OCI-LY7 (cell line): ENCODE measurements at regions not wholly inside any gene's neighbourhood (a gene's known extent, or its start where the extent isn't known, plus 50 kb on each side); places are given as distances from the start of the nearest gene placed in this dataset.

Experiments used
- BruUV-seq: library from RNA; stranded (reverse); fragments of 400-500 nt; replicated peaks from 2 replicates; lab custom pipeline; 2021; lab: Mats Ljungman, UMichigan
- CTCF ChIA-PET: fragments of 300-600 bp; sonication (Branson Sonifier 250); formaldehyde crosslinking; loops from one replicate; lab custom pipeline; 2022; ENCODE audit warnings: antibody characterized with exemption; ENCODE audit not compliant: unreplicated experiment; lab: Charles Lee
- POLR2A ChIA-PET: fragments of 300-600 bp; sonication (Branson Sonifier 250); formaldehyde crosslinking; loops from one replicate; lab custom pipeline; 2022; ENCODE audit warnings: antibody characterized with exemption; lab: Charles Lee
- DNase-seq: peaks from one replicate; pipeline ENCODE4 v3.0.0-alpha.2; 2015; ENCODE audit warnings: low spot score
- H2AFZ ChIP-seq: fragments of 200-600 bp; sonication (generic), shearing (Covaris generic); 2 replicates; pipeline ENCODE4 v1.6.1; 2014; ENCODE audit warnings: mild to moderate bottlenecking, antibody characterized with exemption, low read length, moderate library complexity
- H3K27ac ChIP-seq: fragments of 200-600 bp; sonication (generic); 2 replicates; pipeline ENCODE4 v1.5.1; 2014; ENCODE audit warnings: mixed run types, low read depth, mild to moderate bottlenecking, moderate library complexity, low read length, inconsistent platforms; ENCODE audit not compliant: poor library complexity, severe bottlenecking
- H3K36me3 ChIP-seq: fragments of 200-600 bp; sonication (generic); 2 replicates; pipeline ENCODE4 v1.6.1; 2014; ENCODE audit warnings: mild to moderate bottlenecking, antibody characterized with exemption, low read length, moderate library complexity, mixed read lengths; ENCODE audit not compliant: insufficient read depth
- H3K4me1 ChIP-seq: fragments of 200-600 bp; sonication (generic); 2 replicates; pipeline ENCODE4 v1.5.1; 2014; ENCODE audit warnings: mild to moderate bottlenecking, low read length; ENCODE audit not compliant: insufficient read depth, poor library complexity, severe bottlenecking
- H3K4me2 ChIP-seq: fragments of 200-600 bp; sonication (generic); 2 replicates; pipeline ENCODE4 v1.6.1; 2014; ENCODE audit warnings: mild to moderate bottlenecking, low read length
- H3K4me3 ChIP-seq: fragments of 200-600 bp; sonication (generic); 2 replicates; pipeline ENCODE4 v1.5.1; 2014; ENCODE audit warnings: mild to moderate bottlenecking, low read depth, low read length; ENCODE audit not compliant: poor library complexity, severe bottlenecking
- H3K79me2 ChIP-seq: fragments of 200-600 bp; sonication (generic); 2 replicates; pipeline ENCODE4 v1.6.1; 2016; ENCODE audit warnings: low read depth, mild to moderate bottlenecking, low read length, moderate library complexity, mixed read lengths; ENCODE audit not compliant: insufficient read depth
- H3K9me2 ChIP-seq: fragments of 200-600 bp; sonication (generic); 2 replicates; pipeline ENCODE4 v1.6.1; 2016; ENCODE audit warnings: mild to moderate bottlenecking, low read length, mixed read lengths; ENCODE audit not compliant: insufficient read depth
- H3K9me3 ChIP-seq: fragments of 200-600 bp; sonication (generic); 2 replicates; pipeline ENCODE4 v1.6.1; 2014; ENCODE audit warnings: mild to moderate bottlenecking, mixed run types, low read length, mixed read lengths
- H4K20me1 ChIP-seq: fragments of 200-600 bp; sonication (generic); 2 replicates; pipeline ENCODE4 v1.6.1; 2014; ENCODE audit warnings: mild to moderate bottlenecking, antibody characterized with exemption, low read length, moderate library complexity, mixed read lengths; ENCODE audit not compliant: insufficient read depth
- EZH2phosphoT487 ChIP-seq: fragments of 200-600 bp; sonication (generic); IDR thresholded peaks from 2 replicates; pipeline ENCODE4 v1.6.1; 2018; ENCODE audit warnings: low read depth, borderline replicate concordance, mild to moderate bottlenecking, mixed run types, antibody characterized with exemption, low read length, moderate library complexity, mixed read lengths
- intact Hi-C: fragments of 100-400 bp; cut with micrococcal nuclease; formaldehyde crosslinking; loops from one replicate; pipeline ENCODE4 v1.10.0; 2022; ENCODE audit not compliant: unreplicated experiment
- TF ChIP-seq, protein P1 (sequence below): fragments of 200-600 bp; sonication (generic); conservative IDR thresholded peaks from 2 replicates; pipeline ENCODE4 v1.5.1; 2014; ENCODE audit warnings: mild to moderate bottlenecking, antibody characterized with exemption, low read length, moderate library complexity, mixed read lengths

DNA sequence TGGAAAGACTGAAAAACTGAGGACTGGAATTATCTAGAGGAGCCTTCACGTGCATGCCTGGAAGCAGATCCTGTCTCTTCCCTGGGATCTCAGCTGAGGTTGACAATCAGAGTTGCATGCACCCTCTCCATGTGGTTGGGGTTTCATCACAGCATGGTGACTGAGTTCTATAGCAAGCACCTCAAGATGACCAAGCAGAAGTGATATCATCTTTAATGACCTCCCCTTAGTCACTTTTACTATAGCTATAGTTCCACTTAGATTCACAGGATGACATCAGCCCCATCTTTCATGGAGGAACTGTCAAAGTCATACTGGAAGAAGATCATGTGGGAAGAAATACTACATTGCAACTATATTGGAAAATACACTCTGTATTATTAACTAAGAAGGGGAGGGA lies 105.8 kb upstream of the ATXN7L3B start:
- CTCF ChIA-PET, result no interaction called here

GRCh38 chr12:74440469-74440868 lies 97.2 kb upstream of the ATXN7L3B start:
- no peaks in the 10 kb centered on the region for H3K36me3 ChIP-seq
- TF ChIP-seq, protein P1, sequence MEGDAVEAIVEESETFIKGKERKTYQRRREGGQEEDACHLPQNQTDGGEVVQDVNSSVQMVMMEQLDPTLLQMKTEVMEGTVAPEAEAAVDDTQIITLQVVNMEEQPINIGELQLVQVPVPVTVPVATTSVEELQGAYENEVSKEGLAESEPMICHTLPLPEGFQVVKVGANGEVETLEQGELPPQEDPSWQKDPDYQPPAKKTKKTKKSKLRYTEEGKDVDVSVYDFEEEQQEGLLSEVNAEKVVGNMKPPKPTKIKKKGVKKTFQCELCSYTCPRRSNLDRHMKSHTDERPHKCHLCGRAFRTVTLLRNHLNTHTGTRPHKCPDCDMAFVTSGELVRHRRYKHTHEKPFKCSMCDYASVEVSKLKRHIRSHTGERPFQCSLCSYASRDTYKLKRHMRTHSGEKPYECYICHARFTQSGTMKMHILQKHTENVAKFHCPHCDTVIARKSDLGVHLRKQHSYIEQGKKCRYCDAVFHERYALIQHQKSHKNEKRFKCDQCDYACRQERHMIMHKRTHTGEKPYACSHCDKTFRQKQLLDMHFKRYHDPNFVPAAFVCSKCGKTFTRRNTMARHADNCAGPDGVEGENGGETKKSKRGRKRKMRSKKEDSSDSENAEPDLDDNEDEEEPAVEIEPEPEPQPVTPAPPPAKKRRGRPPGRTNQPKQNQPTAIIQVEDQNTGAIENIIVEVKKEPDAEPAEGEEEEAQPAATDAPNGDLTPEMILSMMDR, result no peak
- TF ChIP-seq EZH2phosphoT487, result no peak
- H3K4me3 ChIP-seq, result no peak overlapping the region
- no peaks in the 10 kb centered on the region for H3K9me3 ChIP-seq
- H2AFZ ChIP-seq, result no peak overlapping the region
- intact Hi-C loops, result no loop called here
- H3K4me2 ChIP-seq, result no peak overlapping the region
- H3K9me2 ChIP-seq, result no peaks in the 10 kb centered on the region
- H4K20me1 ChIP-seq, result no peaks in the 10 kb centered on the region
- CTCF ChIA-PET, result no interaction called here
- BruUV-seq, result no TSS peak
- H3K4me1 ChIP-seq, result no peaks in the 10 kb centered on the region
- H3K27ac ChIP-seq, result no peak overlapping the region
- DNase-seq, result no peak
- POLR2A ChIA-PET, result interaction anchor here (1.0 kb wide), 1 partner anchor 18 kb away, joined by 3 read pairs; no protein-coding TSS in a partner anchor
- H3K79me2 ChIP-seq, result no peaks in the 10 kb centered on the region

More for the DNA sequence above, 105.8 kb upstream of the ATXN7L3B start:
- DNase-seq, result no peak
- Histone ChIP-seq H3K4me2 (no peak overlapping the region), H3K79me2 (no peaks in the 10 kb centered on the region), H3K4me1 (no peaks in the 10 kb centered on the region), H2AFZ (no peak overlapping the region), H3K9me3 (no peaks in the 10 kb centered on the region), H4K20me1 (no peaks in the 10 kb centered on the region), H3K4me3 (no peak overlapping the region), H3K36me3 (no peaks in the 10 kb centered on the region), H3K9me2 (no peaks in the 10 kb centered on the region), H3K27ac (no peak overlapping the region)
- intact Hi-C loops, result no loop called here
- POLR2A ChIA-PET, result no interaction called here
- TF ChIP-seq, protein P1, result no peak
- TF ChIP-seq EZH2phosphoT487, result no peak
- no TSS peak for BruUV-seq

- H3K79me2 ChIP-seq, result no peaks in the 10 kb centered on the region
- POLR2A ChIA-PET, result interaction anchor here (0.6 kb wide), 1 partner anchor 38 kb away, joined by 3 read pairs; no protein-coding TSS in a partner anchor
- H3K27ac ChIP-seq, result no peak overlapping the region
- H4K20me1 ChIP-seq, result no peaks in the 10 kb centered on the region
- TF ChIP-seq, protein P1, result no peak
- TF ChIP-seq EZH2phosphoT487, result no peak
- no peak overlapping the region for H3K4me2 ChIP-seq
- BruUV-seq, result no TSS peak
- H3K9me2 ChIP-seq, result no peaks in the 10 kb centered on the region
- intact Hi-C loops, result no loop called here
- DNase-seq, result no peak
- CTCF ChIA-PET, result no interaction called here
- H2AFZ ChIP-seq, result no peak overlapping the region
- H3K4me3 ChIP-seq, result no peak overlapping the region
- no peaks in the 10 kb centered on the region for H3K4me1 ChIP-seq
- no peaks in the 10 kb centered on the region for H3K9me3 ChIP-seq
- H3K36me3 ChIP-seq, result no peaks in the 10 kb centered on the region
Observed at GRCh38 chr12:74441872-74442271, 95.8 kb upstream of the ATXN7L3B start.
